Left lung (tissue), 4 donors: ENCODE measurements at regions not wholly inside any gene's neighbourhood (a gene's known extent, or its start where the extent isn't known, plus 50 kb on each side); places are given as distances from the start of the nearest gene placed in this dataset.
"Not testable (repeated sequence)": the region's sequence is repeated elsewhere in the genome, so short reads cannot be mapped to it uniquely, and the experiment has no call there.

ENCODE experiments used
- ATAC-seq: fragments of 200-7000 bp; cut with Tn5 transposase; one replicate; pipeline ENCODE4 v1.9.1; 2020; ENCODE audit warnings: moderate library complexity
- DNase-seq, 4 donors: peaks; one replicate each; pipeline ENCODE4 v3.0.0-alpha.2; 2013 to 2020
- H3K27ac ChIP-seq, 2 donors: fragments of 200-600 bp; sonication (generic) in 1 of 2; one replicate each; pipeline versions ENCODE4 v1.5.0 to v1.8.0; 2020 to 2021
- H3K27me3 ChIP-seq, 2 donors: fragments of 200-600 bp; sonication (generic) in 1 of 2; one replicate each; pipeline versions ENCODE4 v1.5.0 to v1.8.0; 2020 to 2021
- H3K36me3 ChIP-seq, 2 donors: fragments of 200-600 bp; sonication (generic) in 1 of 2; one replicate each; pipeline versions ENCODE4 v1.5.0 to v1.8.0; 2020 to 2021
- H3K4me1 ChIP-seq, 2 donors: fragments of 200-600 bp; one replicate each; pipeline ENCODE4 v1.8.0; 2021
- H3K4me3 ChIP-seq, 2 donors: fragments of 200-600 bp; sonication (generic) in 1 of 2; one replicate each; pipeline versions ENCODE4 v1.5.0 to v1.8.0; 2020 to 2021; ENCODE audit warnings: mild to moderate bottlenecking in 1 of 2
- H3K9me3 ChIP-seq, 2 donors: fragments of 200-600 bp; sonication (generic) in 1 of 2; one replicate each; pipeline versions ENCODE4 v1.5.0 to v1.8.0; 2020 to 2021
- CTCF ChIP-seq, 2 donors: fragments of 200-600 bp; sonication (generic) in 1 of 2; IDR thresholded peaks; one replicate each; pipeline versions ENCODE4 v1.5.0 to v1.8.0; 2021; ENCODE audit warnings: antibody characterized with exemption in 2 of 2
- intact Hi-C, 2 donors: fragments of 100-400 bp; cut with DNase I; formaldehyde crosslinking; loops; one replicate each; pipeline versions ENCODE4 v1.11.2 to v1.14.2; 2022
- donor health status: DM: no; HTN: yes; CAD: no.
- donor health status: DM: no; HTN: no; CAD: no.

- Histone ChIP-seq H3K27ac (no peak overlapping the region), H3K9me3 (no peaks in the 10 kb centered on the region), H3K4me3 (no peak overlapping the region), H3K36me3 (no peaks in the 10 kb centered on the region), H3K27me3 (no peaks in the 10 kb centered on the region), H3K4me1 (no peaks in the 10 kb centered on the region)
- TF ChIP-seq CTCF (IDR thresholded peaks at IDR 0.05): no peak
- DNase-seq: no peak
- ATAC-seq: no peak
- intact Hi-C loops: no loop called here
Measured at GRCh38 chr1:187844313-187844712, 1015.6 kb downstream of the PLA2G4A start.

DNA sequence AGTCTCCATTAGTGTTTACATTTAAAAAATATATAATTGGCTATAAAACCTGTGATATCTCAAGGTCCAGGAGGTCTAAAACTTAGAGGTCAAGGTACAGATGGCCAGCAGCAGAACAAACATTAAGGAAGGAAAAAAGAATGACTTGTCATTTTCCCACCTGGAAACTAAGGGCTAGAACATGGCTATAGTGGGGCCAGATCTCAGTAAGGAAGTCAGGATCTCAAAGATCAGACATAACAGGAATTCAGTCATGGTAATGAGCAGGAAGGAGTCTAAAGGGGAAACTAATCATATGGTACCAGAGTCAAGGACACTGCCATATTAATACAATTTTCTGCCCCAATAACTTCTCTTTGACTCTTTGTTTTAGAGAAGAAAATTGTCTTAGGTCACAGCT, 1018.8 kb downstream of the PLA2G4A start:
- no peak for ATAC-seq
- no peak overlapping the region for H3K27ac ChIP-seq
- no peaks in the 10 kb centered on the region for H3K4me1 ChIP-seq
- DNase-seq: no peak
- H3K9me3 ChIP-seq: no peaks in the 10 kb centered on the region
- H3K36me3 ChIP-seq: no peaks in the 10 kb centered on the region
- no peaks in the 10 kb centered on the region for H3K27me3 ChIP-seq
- H3K4me3 ChIP-seq: no peak overlapping the region
- intact Hi-C loops: no loop called here
- TF ChIP-seq CTCF (IDR thresholded peaks at IDR 0.05): no peak

- H3K4me1 ChIP-seq: no peaks in the 10 kb centered on the region
- intact Hi-C loops: no loop called here
- H3K9me3 ChIP-seq: no peaks in the 10 kb centered on the region
- no peak for ATAC-seq
- no peaks in the 10 kb centered on the region for H3K27me3 ChIP-seq
- DNase-seq: no peak
- H3K27ac ChIP-seq: no peak overlapping the region
- no peak overlapping the region for H3K4me3 ChIP-seq
- no peaks in the 10 kb centered on the region for H3K36me3 ChIP-seq
- TF ChIP-seq CTCF (IDR thresholded peaks at IDR 0.05): no peak
Measured at GRCh38 chr1:187848321-187848720, 1019.6 kb downstream of the PLA2G4A start.

DNA sequence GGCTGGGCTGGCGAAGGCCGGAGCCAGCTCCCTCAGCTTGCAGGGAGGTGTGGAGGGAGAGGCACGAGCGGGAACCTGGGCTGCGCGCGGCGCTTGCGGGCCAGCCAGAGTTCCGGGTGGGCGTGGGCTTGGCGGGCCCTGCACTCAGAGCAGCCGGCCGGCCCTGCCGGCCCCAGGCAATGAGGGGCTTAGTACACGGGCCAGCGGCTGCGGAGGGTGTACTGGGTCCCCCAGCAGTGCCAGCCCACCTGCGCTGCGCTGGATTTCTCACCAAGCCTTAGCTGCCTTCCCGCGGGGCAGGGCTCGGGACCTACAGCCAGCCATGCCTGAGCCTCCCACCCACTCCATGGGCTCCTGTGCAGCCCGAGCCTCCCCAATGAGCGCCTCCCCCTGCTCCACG, 1021.4 kb downstream of the PLA2G4A start:
- intact Hi-C loops, H3K36me3 ChIP-seq, H3K9me3 ChIP-seq, H3K27ac ChIP-seq, H3K4me3 ChIP-seq, H3K4me1 ChIP-seq, ATAC-seq, H3K27me3 ChIP-seq: not testable (repeated sequence)
- DNase-seq: peak in 1 of 4 donors; percentile 67

GRCh38 chr1:187853505-187853904, 1024.8 kb downstream of the PLA2G4A start:
- H3K4me3 ChIP-seq: no peak overlapping the region
- no peaks in the 10 kb centered on the region for H3K4me1 ChIP-seq
- peaks cover 0 to 2% of the 10 kb centered on the region in 2 donors for H3K9me3 ChIP-seq
- no peaks in the 10 kb centered on the region for H3K36me3 ChIP-seq
- no peaks in the 10 kb centered on the region for H3K27me3 ChIP-seq
- no peak for DNase-seq
- intact Hi-C loops: no loop called here
- no peak for ATAC-seq
- TF ChIP-seq CTCF (IDR thresholded peaks at IDR 0.05): no peak
- no peak overlapping the region for H3K27ac ChIP-seq

DNA sequence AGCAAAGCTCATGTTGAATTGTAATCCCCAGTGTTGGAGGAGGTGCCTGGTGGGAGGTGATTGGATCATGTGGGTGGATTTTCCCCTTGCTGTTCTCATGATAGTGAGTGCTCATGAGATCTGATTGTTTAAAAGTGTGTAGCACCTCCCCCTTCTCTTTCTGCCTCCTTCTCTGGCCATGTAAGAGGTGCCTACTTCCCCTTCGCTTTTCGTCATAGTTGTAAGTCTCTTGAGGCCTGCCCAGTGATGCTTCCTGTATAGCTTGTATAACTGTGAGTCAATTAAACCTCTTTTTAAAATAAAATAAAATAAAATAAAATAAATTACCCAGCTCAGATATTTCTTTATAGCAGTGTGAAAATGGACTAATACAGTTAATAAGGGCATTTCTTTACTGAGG, 1025.7 kb downstream of the PLA2G4A start:
- Histone ChIP-seq H3K27me3 (no peaks in the 10 kb centered on the region), H3K9me3 (peaks cover 0 to 2% of the 10 kb centered on the region in 2 donors), H3K36me3 (no peaks in the 10 kb centered on the region), H3K27ac (no peak overlapping the region), H3K4me3 (no peak overlapping the region), H3K4me1 (no peaks in the 10 kb centered on the region)
- no peak for TF ChIP-seq CTCF (IDR thresholded peaks at IDR 0.05)
- DNase-seq (no peak), ATAC-seq (no peak)
- intact Hi-C loops: no loop called here
